GM19397 (cell line): ENCODE measurements at regions not wholly inside any gene's neighbourhood (a gene's known extent, or its start where the extent isn't known, plus 50 kb on each side); places are given as distances from the start of the nearest gene placed in this dataset.

Experiments used
- ATAC-seq: cut with Tn5 transposase; IDR thresholded peaks from one replicate; pipeline ENCODE4 v1.9.1; 2021; ENCODE audit warnings: mild to moderate bottlenecking, moderate library complexity; ENCODE audit not compliant: unreplicated experiment

DNA sequence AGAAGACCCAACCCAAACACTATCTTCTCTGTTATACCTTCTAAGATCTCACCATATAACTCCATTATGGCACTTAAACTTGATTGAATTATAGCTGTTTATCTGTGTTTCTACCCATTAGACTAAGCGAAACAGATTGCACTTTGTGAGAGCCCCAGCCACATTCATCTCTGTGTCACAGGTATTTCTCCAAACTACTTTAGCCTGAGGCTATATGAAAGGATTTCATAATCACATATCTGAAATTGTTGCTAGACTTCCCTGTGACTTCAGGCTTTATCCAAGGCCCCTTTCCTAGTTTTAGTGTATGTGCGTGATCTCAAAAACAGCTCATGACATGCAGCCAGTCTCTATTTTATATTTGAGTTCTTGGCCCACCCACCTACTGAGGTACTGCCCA lies 745.0 kb upstream of the ACVR2A start:
- ATAC-seq = no peak

DNA sequence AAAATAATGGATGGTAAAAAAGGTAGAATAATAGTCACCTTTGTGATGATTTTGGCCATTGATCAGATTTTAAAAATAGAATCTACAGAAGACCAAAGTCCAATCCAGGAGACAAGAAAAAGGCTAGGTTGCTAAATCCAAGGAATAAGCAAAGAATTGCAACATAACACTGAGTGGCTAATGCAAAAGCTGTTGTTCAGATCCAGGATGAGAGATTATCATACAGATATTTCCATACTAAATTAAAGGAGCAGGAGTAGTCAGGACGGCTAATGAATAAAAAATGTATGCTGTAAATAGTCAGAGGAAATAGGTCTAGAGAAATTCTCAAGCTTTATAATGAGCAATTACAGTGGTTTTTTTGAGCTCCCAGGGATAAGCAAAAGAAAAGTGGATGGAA lies 745.9 kb upstream of the ACVR2A start:
- no peak for ATAC-seq

DNA sequence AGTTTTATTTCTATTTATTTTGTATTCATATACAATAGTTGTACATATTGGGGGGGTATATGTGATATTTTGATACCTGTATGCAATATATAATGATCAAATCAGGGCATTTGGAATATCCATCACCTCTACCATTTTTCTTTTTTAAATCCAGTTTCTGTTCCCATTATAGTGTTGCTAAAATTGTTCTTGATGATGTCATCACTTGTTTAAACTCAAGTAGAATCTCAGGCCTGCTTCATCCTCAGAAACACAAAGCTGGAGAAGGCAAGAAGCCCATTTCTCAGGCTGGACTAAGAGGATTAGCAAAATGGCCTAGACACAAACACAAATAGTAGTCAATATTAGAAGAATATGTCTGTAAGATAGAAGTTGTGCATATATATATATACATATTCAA lies 747.1 kb upstream of the ACVR2A start:
- no peak for ATAC-seq

DNA sequence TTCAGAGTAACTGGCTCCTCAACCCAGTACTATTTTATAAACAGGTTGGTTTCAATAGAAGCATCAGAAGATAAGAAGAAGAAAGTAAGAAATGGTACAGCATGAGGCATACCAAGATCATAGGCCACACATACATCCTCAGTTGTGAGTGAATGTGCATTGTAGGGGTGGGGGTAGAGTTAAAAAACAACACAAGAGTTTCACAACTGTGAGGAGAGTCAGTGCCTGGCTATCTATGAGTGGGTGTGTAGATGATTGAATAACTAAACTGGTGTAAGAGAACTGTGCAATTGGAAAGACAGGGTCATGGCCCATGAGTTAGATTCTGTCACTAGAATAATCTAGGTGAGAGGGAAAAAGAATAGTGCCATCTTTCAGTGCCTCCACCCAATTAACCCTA lies 748.2 kb upstream of the ACVR2A start:
- ATAC-seq = no peak

DNA sequence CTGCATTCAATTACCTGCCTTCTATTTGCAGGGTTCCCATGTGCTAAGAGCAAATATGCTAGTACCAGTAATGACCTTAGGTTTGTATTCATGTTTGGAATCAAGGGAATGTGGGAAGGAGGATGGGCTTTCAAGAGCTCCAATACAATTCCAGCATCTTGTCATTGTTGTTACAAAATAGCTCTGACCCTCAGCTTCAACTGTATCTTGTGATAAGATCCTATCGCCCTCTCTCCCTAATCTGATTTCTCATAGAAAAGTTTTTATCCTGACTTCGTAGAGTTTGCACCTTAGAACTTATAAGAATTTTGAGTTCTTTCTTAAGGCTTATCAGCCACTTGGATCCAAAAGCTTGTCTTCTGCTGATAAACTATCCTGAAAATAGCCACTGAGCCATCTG lies 749.5 kb upstream of the ACVR2A start:
- no peak for ATAC-seq

DNA sequence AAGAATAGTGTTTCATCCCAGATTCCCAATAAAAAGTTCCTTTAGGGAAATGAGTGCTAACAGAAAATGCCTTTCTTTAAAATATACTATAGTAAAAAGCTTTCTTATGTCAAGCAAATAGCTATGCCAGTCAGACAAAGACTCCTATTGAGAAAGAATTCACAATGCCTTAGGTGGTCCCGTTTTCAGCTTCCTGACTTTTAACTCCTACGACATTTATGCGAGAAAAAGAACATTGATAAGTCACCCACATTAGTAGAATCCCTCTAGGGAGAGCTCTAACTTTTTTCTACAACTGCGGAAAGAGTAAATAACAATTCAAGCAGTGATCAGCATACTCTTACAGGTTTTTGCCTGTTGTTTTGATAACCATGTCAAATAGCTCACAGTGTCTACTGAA lies 750.8 kb upstream of the ACVR2A start:
- ATAC-seq = no peak

DNA sequence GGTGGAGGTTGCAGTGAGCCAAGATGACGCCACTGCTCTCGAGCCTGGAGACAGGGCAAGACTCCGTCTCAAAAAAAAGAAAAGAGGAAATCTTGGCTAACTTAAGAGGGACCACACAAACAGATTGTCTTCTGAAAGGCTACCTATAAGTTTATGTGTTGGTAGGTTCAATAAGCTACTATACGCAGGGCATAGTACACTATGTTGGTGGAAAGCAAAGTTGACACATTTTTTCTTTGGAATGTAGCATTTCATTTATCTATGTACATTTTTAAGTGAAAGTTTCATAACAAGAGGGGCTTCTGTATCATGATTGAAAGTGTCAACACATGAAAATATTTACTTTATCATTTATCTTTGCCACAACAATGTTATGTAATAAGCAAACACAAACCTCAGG lies 752.6 kb upstream of the ACVR2A start:
- ATAC-seq = no peak

DNA sequence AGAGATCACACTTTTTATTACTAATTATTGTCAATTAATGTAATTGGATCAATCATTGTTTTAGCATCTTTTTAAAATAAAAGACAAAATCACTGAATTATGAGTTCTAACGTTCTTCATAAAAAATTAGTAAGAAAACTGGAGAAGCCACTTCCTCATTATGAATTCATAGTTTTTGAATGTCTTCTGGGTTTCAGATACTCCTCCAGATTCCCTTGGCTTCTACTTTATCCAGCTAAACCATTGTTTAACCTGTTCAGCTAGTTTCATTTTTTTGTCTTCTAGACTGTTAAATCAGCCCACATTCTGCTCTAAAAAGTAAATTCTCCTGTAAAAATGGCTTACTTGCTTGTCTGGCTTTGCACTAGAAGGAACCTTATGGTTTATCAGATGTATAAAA lies 753.4 kb upstream of the ACVR2A start:
- no peak for ATAC-seq

DNA sequence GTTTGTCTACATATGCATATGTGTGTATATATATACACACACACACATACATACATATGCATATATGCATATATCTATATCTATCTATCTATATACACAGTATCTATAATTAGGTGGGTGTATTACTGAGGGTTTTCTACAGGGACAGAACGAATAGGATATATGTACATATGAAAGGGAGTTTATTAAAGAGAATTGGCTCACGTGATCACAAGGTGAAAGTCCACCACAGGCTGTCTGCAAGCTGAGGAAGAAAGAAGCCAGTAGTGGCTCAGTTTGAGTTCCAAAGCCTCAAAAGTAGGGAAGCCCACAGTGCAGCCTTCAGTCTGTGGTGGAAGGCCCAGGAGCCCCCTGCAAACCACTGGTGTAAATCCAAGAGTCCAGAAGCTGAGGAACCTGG lies 756.0 kb upstream of the ACVR2A start:
- no peak for ATAC-seq

DNA sequence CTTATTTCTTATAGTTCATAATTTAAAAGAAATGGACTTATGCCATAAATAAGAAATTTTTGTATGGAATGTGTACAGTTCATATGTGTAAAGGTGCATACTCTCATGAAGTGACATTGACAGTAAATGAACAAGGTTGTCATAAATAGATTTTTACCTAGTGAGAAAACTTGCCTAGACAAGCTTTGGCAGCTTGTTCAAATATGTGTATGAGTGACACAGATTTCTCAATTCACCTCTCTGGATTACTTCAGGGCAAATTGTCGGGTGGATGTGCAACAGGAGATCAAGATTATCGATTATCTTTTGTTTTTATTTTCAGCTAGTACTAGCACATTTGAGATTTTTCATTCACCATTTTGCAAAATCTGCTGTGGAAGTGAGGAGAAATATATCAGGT lies 758.1 kb upstream of the ACVR2A start:
- no peak for ATAC-seq

DNA sequence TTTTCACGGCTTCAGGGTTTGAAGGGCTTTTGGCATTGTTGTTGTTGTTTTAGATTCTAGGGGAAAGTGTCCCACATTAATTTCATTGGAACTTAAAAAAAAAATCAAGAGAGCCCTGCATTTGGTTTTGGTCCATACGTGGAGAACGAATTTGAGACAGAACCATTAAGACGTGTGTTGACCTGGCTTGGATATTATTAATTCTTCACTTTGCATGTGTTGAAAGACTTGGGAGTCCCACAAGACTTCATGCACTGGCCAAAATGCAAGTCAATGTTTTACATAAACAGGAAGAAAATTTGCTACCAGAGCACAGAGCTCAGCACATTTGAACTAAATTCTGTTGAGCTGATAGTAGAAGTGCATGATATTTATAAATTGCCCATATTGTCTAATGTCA lies 761.2 kb upstream of the ACVR2A start:
- no peak for ATAC-seq

DNA sequence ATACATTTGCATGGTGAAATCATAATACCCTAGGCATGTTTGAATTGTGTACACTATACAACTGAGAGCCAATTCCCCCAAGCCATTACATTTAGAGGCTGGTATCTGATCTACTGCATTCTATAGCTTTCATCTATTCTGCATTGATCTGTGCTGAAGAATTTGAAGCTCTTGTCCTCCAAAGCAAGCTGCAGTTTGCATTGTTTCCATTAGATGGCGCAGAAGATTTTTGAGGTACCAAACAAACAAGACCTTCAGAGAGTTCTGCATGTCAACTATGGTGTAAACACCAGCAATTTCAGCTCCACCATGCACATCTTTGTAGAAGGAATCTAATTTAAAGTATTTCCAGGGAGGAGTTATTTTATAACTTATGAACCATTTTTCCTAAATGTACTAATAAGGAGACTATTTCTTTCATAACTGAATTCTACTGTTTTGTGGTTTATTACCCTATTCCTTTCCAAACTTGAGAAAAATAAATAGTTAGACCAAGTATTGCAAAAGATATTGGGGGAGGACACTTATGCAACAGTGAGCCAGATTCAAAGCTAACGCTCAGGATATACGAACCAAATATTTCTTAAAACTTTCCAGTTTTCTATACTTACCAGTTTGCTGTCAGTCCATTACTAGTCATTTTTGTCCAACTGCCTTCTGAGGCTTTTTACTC lies 761.8 kb upstream of the ACVR2A start:
- ATAC-seq = peak; percentile 79

DNA sequence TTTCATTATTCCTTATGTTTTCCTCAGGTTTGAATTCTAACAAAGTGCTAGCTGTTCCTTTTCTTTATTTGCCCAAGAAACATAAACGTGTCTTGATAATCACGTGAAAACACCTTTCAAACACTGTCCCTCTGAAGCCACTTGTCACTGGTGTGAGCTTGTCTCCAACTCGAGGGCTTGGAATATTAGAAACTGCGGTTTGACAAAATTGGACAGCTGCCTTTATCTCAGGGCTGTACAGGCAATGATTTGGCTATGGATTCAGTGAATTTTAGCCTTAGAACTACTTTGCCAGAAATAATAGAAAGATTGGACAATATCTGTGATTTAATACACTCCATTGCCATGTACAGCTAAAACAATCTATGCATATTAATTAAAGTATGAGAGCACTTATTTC lies 763.0 kb upstream of the ACVR2A start:
- ATAC-seq = no peak

DNA sequence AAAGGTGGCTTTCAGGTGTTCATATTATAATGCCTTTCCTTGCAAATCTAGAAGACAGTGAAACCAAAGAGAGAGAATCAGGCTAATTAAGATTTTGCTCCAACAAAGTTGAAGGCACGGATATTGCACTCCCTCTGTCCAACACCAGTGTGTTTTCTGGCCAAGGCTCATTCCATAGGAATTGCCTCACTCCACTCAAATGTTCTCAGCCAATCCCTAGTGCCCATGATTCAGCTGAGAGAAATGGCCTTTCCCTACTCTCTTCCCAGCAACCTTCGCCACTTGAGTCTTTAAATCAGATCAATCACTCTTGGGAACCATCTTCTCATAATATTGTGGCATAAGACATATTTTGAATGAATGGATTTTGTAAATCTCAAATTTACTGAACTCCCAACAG lies 768.2 kb upstream of the ACVR2A start:
- no peak for ATAC-seq

DNA sequence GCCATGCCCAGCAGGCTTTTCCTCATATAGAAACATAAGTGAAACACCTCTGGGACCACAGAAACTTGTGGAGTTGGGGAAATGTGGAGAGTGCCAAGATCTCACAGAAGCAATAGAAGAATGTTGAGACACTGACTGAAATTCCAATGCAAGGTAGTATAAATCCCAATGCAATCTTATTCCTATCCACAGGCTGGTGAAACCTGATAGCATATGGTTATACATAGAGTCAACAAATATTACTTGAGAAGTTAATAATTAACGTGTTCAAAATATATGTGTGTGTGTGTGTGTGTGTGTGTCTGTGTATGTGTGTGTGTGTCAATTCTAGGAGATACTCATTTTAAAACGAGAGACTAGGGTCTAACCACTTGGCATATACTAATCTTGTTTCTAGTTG lies 776.8 kb upstream of the ACVR2A start:
- no peak for ATAC-seq

DNA sequence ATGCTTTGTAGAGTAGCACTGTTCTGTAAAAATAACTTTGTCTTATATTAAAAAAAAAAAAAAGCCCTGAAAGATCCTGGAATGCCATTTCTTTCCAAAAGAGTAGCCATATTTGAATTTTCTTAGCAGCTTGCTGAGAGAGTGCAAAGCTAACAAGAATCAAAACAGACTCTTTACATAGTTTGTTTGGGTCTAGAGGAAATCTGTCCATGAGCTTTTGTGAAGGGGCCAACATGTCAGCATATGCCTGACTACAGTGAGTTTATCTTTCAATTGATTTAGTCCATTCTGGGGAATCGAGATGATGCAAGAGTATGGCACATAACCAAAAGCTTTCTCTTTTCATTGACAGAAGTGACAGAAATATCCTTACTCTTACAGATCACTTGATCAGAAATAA lies 777.7 kb upstream of the ACVR2A start:
- no peak for ATAC-seq

DNA sequence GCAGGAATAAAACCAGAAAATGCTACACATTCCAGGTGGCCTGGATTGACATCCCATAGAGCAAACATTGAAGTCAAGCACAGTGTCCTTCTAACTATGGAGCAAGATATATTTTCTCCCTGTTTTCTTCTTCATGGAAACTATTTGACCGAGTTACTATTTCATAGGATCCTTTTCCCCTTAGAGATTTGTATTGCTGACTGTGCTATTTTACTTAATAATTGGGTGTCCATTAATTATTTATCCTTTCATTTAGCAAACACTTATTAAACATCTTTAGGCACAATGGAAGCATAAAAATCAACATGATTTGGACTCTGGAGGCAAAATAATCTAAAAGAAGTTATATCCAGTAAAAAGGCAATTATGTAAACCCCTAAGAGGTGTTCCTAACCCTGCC lies 782.8 kb upstream of the ACVR2A start:
- ATAC-seq = no peak

DNA sequence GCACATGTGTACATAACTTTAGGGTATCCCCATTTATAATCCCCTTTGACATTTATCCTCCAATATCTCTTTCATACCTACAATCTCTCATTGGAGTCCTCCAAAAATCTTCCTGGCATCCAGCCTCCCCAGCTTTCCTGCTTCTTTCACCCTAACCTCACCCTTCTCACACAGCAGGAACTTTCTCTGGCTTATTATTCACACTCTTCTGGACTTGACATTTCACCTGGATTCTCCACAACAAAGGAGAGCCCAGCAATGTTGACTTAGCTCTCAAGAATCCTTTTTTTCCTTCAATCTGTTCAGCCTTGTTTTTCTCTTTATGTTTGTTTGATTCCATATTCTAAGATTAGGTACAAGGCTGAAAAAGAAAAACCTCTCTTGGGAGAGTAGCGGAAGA lies 783.6 kb upstream of the ACVR2A start:
- no peak for ATAC-seq

DNA sequence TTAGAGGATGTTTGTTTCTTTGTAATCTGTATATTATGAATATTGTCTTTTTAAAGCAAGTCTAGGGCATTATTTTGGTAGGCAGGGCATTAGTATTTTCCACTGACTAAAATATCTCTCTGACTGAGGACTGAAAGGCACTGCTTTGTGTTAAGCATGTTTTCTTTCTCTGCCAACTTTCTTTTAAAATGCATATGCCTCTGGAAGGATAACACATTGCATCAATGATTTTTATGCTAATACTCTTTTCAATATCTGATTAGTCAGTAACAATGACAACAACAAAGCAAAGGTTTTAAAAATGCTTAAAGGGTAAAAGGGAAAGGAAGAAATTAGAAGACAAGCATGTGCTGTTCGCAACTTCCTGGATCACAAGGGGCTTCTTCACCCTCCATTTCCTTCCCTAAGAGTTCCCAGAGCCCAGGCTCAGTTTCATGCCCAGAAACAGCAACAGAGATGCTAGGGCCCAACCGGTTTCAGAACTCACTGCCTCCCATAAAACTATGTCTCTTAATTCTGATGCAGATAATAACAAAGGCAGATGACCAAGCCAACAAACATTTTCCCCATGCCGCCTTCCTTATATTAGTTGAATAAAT lies 786.8 kb upstream of the ACVR2A start:
- ATAC-seq = no peak

DNA sequence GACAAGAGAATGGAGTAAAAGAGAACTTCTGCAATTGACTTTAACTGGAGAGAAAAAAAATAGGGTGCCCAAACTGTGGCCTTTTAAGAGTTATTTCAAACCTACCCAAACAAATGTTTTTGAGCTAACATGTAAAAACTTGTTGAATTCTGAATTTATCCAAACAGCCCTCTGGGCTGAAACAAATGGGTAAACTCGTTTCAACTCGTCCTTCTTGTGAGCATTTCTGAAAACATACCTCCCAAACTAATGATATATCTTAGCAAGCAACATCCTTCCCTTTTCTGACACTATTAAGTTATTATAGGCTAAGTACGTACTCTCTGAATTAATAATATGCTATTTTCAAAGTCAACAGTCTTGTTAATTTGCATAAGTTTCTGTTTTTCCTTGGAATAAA lies 793.0 kb upstream of the ACVR2A start:
- no peak for ATAC-seq

DNA sequence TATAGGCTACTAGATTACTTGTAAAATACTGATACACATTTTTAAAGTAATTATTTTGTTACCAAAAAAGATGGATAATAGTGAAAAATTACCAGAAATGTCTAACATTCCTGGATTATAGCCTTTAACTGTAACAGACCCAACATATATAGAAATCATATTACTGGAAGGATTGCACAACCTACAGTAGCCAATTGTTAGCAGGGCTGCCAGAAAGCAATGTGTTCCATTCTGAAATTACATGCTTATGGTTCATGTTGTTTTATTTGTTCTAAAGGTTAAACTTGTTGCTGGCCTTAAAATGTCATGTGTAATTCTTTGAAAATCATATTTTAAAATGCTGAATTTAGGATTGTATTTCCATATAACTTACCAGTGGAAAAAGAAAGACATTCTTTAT lies 793.6 kb upstream of the ACVR2A start:
- no peak for ATAC-seq

DNA sequence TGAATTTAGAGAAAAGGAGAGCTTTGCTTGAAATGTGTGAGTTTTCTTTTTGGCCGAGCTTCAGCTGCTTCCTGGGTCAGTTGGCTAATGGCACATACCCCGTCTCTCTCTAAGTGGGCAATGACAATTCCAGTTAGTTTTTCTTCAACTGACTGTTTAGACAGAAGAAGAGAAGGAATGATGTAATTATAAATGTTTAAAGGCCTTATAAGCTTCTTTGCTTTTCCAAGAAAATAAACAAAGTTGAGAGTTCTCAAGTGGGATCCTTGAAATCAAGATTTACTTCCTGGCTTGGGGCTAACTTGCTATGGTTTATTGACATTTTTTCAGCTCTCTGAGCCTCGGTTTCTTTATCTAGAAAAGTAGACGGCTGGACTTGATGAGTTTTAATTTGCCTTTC lies 794.9 kb upstream of the ACVR2A start:
- ATAC-seq = no peak

DNA sequence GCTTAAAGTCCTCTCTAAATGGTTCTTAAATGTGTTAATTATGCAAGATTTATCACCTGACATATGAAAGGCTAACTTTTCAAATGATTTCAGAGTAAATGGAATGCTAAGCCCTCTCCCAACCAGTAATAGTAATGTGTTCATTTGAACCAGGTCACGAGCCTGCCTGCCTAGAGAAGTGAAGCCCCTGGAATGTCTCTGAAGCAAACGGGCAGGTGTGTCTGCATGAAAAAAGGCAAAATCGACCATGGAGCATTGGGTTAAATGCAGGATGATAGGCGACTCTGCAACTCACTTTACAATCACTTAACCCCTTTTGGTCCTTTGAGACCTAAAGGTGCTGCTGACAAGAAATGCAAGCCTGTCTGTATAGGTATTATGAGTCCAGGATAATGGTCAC lies 798.4 kb upstream of the ACVR2A start:
- ATAC-seq = no peak
